A549 (cell line): ENCODE measurements at regions not wholly inside any gene's neighbourhood (a gene's known extent, or its start where the extent isn't known, plus 50 kb on each side); places are given as distances from the start of the nearest gene placed in this dataset.

Source experiments
- CTCF ChIP-seq: fragments of >200 bp; sonication (Bioruptor Twin); formaldehyde crosslinking; IDR thresholded peaks from 3 replicates; pipeline ENCODE4 v1.5.1; 2016
- EP300 ChIP-seq, 2 experiments: fragments of >200 bp; sonication (Bioruptor Twin); formaldehyde crosslinking; IDR thresholded peaks; 2 replicates in 1 of 2; 3 replicates in 1 of 2; pipeline ENCODE4 v1.6.1; 2016 to 2017
- MAFK ChIP-seq: fragments of 450-650 bp; IDR thresholded peaks from 2 replicates; pipeline ENCODE4 v1.6.1; 2014; ENCODE audit not compliant: partially characterized antibody
- NFE2L2 ChIP-seq: fragments of 150-350 bp; conservative IDR thresholded peaks from 2 replicates; pipeline ENCODE4 v1.6.1; 2014; ENCODE audit warnings: low read length
- ZFP36 ChIP-seq: fragments of 450-650 bp; IDR thresholded peaks from 2 replicates; pipeline ENCODE4 v1.6.1; 2014; ENCODE audit warnings: borderline replicate concordance; ENCODE audit not compliant: partially characterized antibody
- ZNF302 ChIP-seq: fragments of 250-450 bp; sonication (Bioruptor Pico); IDR thresholded peaks from 2 replicates; pipeline ENCODE4 v1.9.0; 2021; ENCODE audit warnings: inconsistent platforms, mild to moderate bottlenecking, moderate library complexity

DNA sequence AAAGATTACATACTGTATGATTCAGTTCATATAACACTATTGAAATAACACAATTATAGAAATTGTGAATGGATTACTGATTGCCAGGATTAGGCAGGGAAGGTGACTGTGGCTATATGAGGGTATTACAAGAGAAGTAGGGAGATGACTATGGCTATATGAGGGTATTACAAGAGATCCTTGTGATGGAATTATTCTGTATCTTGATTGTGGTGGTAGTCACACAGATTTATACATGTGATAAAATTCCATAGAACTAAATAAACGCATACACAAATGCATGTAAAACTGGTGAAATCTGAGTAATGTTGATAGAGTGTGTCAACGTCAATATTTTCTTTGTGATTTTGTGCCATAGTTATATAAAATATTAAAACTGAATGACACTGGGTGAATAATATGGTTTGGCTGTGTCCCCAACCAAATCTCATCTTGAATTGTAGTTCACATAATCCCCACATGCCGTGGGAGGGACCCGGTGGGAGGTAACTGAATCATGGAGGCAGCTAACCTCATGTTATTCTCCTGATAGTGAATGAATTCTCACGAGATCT lies 615.6 kb upstream of the PKN2 start:
- TF ChIP-seq ZNF302 (CRISPR knock-in tag) (no peak), NFE2L2 (no peak), EP300 (IDR thresholded peaks at IDR 0.05) (no peak), CTCF (no peak), ZFP36 (no peak), MAFK (no peak)
